Body of pancreas (tissue), 4 donors: ENCODE measurements at regions not wholly inside any gene's neighbourhood (a gene's known extent, or its start where the extent isn't known, plus 50 kb on each side); places are given as distances from the start of the nearest gene placed in this dataset.

Experiments used
- CTCF ChIP-seq, 7 experiments: fragments of 450-650 bp in 4 of 7; fragments of 200-600 bp in 3 of 7; sonication (generic) in 3 of 7; IDR thresholded peaks; one replicate each; pipeline ENCODE4 v1.5.1; 2016 to 2019; ENCODE audit warnings: antibody characterized with exemption in 7 of 7
- POLR2A ChIP-seq, 3 donors: fragments of 450-650 bp; IDR thresholded peaks; one replicate each; pipeline ENCODE4 v1.6.1; 2016; ENCODE audit warnings: antibody characterized with exemption in 3 of 3, mild to moderate bottlenecking in 2 of 3

GRCh38 chr10:81759111-81759510 lies 115.9 kb upstream of the NRG3 start:
- no peak for TF ChIP-seq CTCF (IDR thresholded peaks at IDR 0.05)
- TF ChIP-seq POLR2A (IDR thresholded peaks at IDR 0.05) = no peak
